Kidney (tissue), 13 donors: ENCODE measurements at regions not wholly inside any gene's neighbourhood (a gene's known extent, or its start where the extent isn't known, plus 50 kb on each side); places are given as distances from the start of the nearest gene placed in this dataset.

Source experiments
- DNase-seq, 5 donors: peaks; one replicate each; pipeline ENCODE4 v3.0.0-alpha.2; 2013 to 2020
- FAIRE-seq: peaks from 2 replicates; lab custom pipeline; 2012; peaks lifted over from hg19 to GRCh38; lab: Jason Lieb, UNC
- H3K27ac ChIP-seq, 2 donors: one replicate each; pipeline ENCODE4 v1.7.0; 2013; ENCODE audit warnings: low read depth in 2 of 2, low read length in 2 of 2, inconsistent platforms in 1 of 2
- H3K27me3 ChIP-seq: one replicate; pipeline ENCODE4 v1.7.1; 2013; ENCODE audit warnings: low read length, inconsistent platforms; ENCODE audit not compliant: control insufficient read depth, insufficient read depth
- H3K36me3 ChIP-seq, 3 donors: one replicate each; pipeline versions ENCODE4 v1.7.0 to v1.7.1; 2013; ENCODE audit warnings: low read length in 3 of 3, control low read depth in 1 of 3, inconsistent platforms in 1 of 3; ENCODE audit not compliant: insufficient read depth in 3 of 3, control insufficient read depth in 2 of 3
- H3K4me1 ChIP-seq, 3 donors: one replicate each; pipeline versions ENCODE4 v1.7.0 to v1.7.1; 2013; ENCODE audit warnings: low read length in 3 of 3, inconsistent platforms in 1 of 3, low read depth in 1 of 3; ENCODE audit not compliant: control insufficient read depth in 2 of 3, insufficient read depth in 2 of 3
- H3K4me3 ChIP-seq, 3 donors: one replicate each; pipeline versions ENCODE4 v1.7.0 to v1.8.1; 2013; ENCODE audit warnings: low read length in 3 of 3, control low read depth in 1 of 3, inconsistent platforms in 1 of 3
- H3K9ac ChIP-seq, 3 donors: one replicate each; pipeline versions ENCODE4 v1.7.0 to v1.7.1; 2013; ENCODE audit warnings: low read length in 3 of 3, control low read depth in 1 of 3, inconsistent platforms in 1 of 3
- H3K9me3 ChIP-seq, 3 donors: one replicate each; pipeline versions ENCODE4 v1.7.0 to v1.7.1; 2013; ENCODE audit warnings: low read length in 3 of 3, control low read depth in 1 of 3, inconsistent platforms in 1 of 3; ENCODE audit not compliant: control insufficient read depth in 2 of 3, insufficient read depth in 1 of 3
- CTCF ChIP-seq: IDR thresholded peaks from 3 replicates; pipeline ENCODE4 v1.5.1; 2012; ENCODE audit warnings: mild to moderate bottlenecking, moderate library complexity, borderline replicate concordance; ENCODE audit not compliant: insufficient read depth; ENCODE audit errors: extremely low read depth
- intact Hi-C: fragments of 100-400 bp; cut with DNase I; formaldehyde crosslinking; loops from one replicate; pipeline ENCODE4 v1.11.1; 2022
- donor health status: control.
- donor health status: control.
- donor health status: control.
- donor health status: control.
- donor health status: control.
- donor health status: DM: yes; HTN: yes; CAD: no.
- donor health status: Normal renal cell carcinoma (clear cell type).

- intact Hi-C loops, result no loop called here
- DNase-seq (peak in 2 of 5 donors; percentile 40 to 53), FAIRE-seq (no peak)
- no peaks in the 10 kb centered on the region for H3K36me3 ChIP-seq
- no peak overlapping the region for H3K4me3 ChIP-seq
- no peaks in the 10 kb centered on the region for H3K4me1 ChIP-seq
- no peaks in the 10 kb centered on the region for H3K9me3 ChIP-seq
- no peak for TF ChIP-seq CTCF
- H3K27ac ChIP-seq, result no peak overlapping the region
- H3K9ac ChIP-seq, result no peak overlapping the region
- H3K27me3 ChIP-seq, result no peaks in the 10 kb centered on the region
Measured at GRCh38 chr2:187994464-187995331, 297.0 kb upstream of the GULP1 start.

DNA sequence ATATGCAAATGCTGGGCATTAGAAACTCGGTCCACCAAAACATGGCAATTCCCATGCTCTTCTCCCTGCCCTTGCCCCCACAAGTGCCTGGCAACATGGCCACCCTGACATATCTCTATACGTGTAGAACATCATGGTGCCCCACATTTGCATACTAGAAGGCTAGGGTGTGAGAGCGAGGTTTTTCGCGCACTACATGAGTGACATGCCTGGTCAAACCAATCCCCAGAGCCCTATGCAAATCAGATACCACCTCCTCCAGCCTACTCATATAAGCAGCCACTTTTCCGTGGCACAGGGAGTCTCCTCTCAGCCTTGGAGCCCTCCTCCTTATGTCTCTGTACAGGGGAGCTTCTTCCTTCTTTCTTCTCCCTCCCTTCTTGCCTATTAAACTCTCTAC, 296.1 kb upstream of the GULP1 start:
- no peak for TF ChIP-seq CTCF
- Histone ChIP-seq H3K27ac (no peak overlapping the region), H3K27me3 (no peaks in the 10 kb centered on the region), H3K4me1 (no peaks in the 10 kb centered on the region), H3K9me3 (no peaks in the 10 kb centered on the region), H3K36me3 (no peaks in the 10 kb centered on the region), H3K9ac (no peak overlapping the region), H3K4me3 (no peak overlapping the region)
- no peak for FAIRE-seq
- intact Hi-C loops, result no loop called here
- no peak for DNase-seq

- intact Hi-C loops, result no loop called here
- Histone ChIP-seq H3K9ac (no peak overlapping the region), H3K4me3 (no peak overlapping the region), H3K4me1 (no peaks in the 10 kb centered on the region), H3K9me3 (no peaks in the 10 kb centered on the region), H3K27me3 (no peaks in the 10 kb centered on the region), H3K27ac (no peak overlapping the region), H3K36me3 (no peaks in the 10 kb centered on the region)
- no peak for FAIRE-seq
- no peak for DNase-seq
- TF ChIP-seq CTCF, result no peak
Measured at GRCh38 chr2:187996630-187997029, 295.0 kb upstream of the GULP1 start.
